SK-N-SH treated with all-trans-retinoic acid at 6 μM for 48 hours (cell line): ENCODE measurements at regions not wholly inside any gene's neighbourhood (a gene's known extent, or its start where the extent isn't known, plus 50 kb on each side); places are given as distances from the start of the nearest gene placed in this dataset.

Source experiments
- ARNTL ChIP-seq: fragments of 450-650 bp; formaldehyde crosslinking; IDR thresholded peaks from 2 replicates; pipeline ENCODE4 v1.5.0; 2020; ENCODE audit warnings: low read depth, mild to moderate bottlenecking, moderate library complexity, borderline replicate concordance
- CREB5 ChIP-seq: fragments of 250-450 bp; sonication (Bioruptor Pico); IDR thresholded peaks from 2 replicates; pipeline ENCODE4 v1.5.1; 2020; ENCODE audit warnings: low read depth, mild to moderate bottlenecking, moderate library complexity
- CSDC2 ChIP-seq: fragments of 250-450 bp; sonication (Bioruptor Pico); IDR thresholded peaks from 2 replicates; pipeline ENCODE4 v1.5.0; 2020; ENCODE audit warnings: mild to moderate bottlenecking, moderate library complexity
- ESRRG ChIP-seq: fragments of 250-450 bp; sonication (Bioruptor Pico); IDR thresholded peaks from 2 replicates; pipeline ENCODE4 v1.6.1; 2021; ENCODE audit warnings: mild to moderate bottlenecking
- OSR1 ChIP-seq: fragments of 250-450 bp; sonication (Bioruptor Pico); IDR thresholded peaks from 2 replicates; pipeline ENCODE4 v1.8.0; 2022; ENCODE audit warnings: moderate library complexity, mild to moderate bottlenecking, inconsistent platforms
- PPARA ChIP-seq: fragments of 250-450 bp; sonication (Bioruptor Pico); IDR thresholded peaks from 2 replicates; pipeline ENCODE4 v1.5.0; 2020; ENCODE audit warnings: mild to moderate bottlenecking, borderline replicate concordance
- RARB ChIP-seq: fragments of 250-450 bp; sonication (Bioruptor Pico); IDR thresholded peaks from 2 replicates; pipeline ENCODE4 v1.8.0; 2021; ENCODE audit warnings: mild to moderate bottlenecking, moderate library complexity
- TCF4 ChIP-seq: fragments of 250-450 bp; sonication (Bioruptor Pico); IDR thresholded peaks from 2 replicates; pipeline ENCODE4 v1.8.0; 2021; ENCODE audit warnings: mild to moderate bottlenecking, moderate library complexity, borderline replicate concordance
- TOX ChIP-seq: fragments of 250-450 bp; sonication (Bioruptor Pico); IDR thresholded peaks from 2 replicates; pipeline ENCODE4 v1.8.0; 2021; ENCODE audit warnings: mild to moderate bottlenecking, moderate library complexity, borderline replicate concordance
- ZC3H10 ChIP-seq: fragments of 250-450 bp; sonication (Bioruptor Pico); IDR thresholded peaks from 2 replicates; pipeline ENCODE4 v1.5.1; 2021; ENCODE audit warnings: mild to moderate bottlenecking, moderate library complexity
- ZNF70 ChIP-seq: fragments of 450-650 bp; formaldehyde crosslinking; IDR thresholded peaks from 2 replicates; pipeline ENCODE4 v1.5.0; 2020; ENCODE audit warnings: mild to moderate bottlenecking, moderate library complexity
- ZNF8 ChIP-seq: fragments of 450-650 bp; formaldehyde crosslinking; IDR thresholded peaks from 2 replicates; pipeline ENCODE4 v1.5.0; 2020; ENCODE audit warnings: mild to moderate bottlenecking, moderate library complexity

- TF ChIP-seq ZC3H10 (CRISPR knock-in tag) = no peak
- TF ChIP-seq CSDC2 (CRISPR knock-in tag) = no peak
- no peak for TF ChIP-seq TCF4
- TF ChIP-seq RARB (CRISPR knock-in tag) = no peak
- no peak for TF ChIP-seq ESRRG (CRISPR knock-in tag)
- TF ChIP-seq ZNF8 (CRISPR knock-in tag) = no peak
- no peak for TF ChIP-seq PPARA
- TF ChIP-seq CREB5 (CRISPR knock-in tag) = no peak
- no peak for TF ChIP-seq ARNTL (CRISPR knock-in tag)
- no peak for TF ChIP-seq TOX (CRISPR knock-in tag)
- no peak for TF ChIP-seq ZNF70 (CRISPR knock-in tag)
- no peak for TF ChIP-seq OSR1
Measured at GRCh38 chr2:196528486-196529223, 110.9 kb upstream of the CCDC150 start.
